ENCODE measurements at regions not wholly inside any gene's neighbourhood (a gene's known extent, or its start where the extent isn't known, plus 50 kb on each side); places are given as distances from the start of the nearest gene placed in this dataset.

DNA sequence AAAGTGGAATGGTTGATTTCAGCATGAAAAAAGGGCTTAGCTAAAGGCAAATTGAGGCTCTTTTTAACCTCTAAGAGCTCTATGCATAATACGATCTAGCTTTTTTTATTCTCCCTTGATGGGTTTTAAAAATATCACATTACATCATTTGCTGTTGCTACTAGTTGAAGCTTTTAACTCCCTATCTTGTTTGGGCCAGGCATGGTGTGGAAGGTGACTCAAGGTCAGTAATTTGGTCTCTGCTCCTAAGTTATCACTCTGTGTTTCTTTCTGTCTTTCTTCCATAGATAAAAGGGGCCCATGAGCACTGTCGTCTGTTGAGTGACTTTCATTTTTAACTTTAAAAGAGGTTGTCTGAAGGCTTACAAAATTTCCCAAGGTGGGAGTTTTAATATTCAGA lies 58.1 kb upstream of the GOT2 start:
- TF ChIP-seq, protein P1, sequence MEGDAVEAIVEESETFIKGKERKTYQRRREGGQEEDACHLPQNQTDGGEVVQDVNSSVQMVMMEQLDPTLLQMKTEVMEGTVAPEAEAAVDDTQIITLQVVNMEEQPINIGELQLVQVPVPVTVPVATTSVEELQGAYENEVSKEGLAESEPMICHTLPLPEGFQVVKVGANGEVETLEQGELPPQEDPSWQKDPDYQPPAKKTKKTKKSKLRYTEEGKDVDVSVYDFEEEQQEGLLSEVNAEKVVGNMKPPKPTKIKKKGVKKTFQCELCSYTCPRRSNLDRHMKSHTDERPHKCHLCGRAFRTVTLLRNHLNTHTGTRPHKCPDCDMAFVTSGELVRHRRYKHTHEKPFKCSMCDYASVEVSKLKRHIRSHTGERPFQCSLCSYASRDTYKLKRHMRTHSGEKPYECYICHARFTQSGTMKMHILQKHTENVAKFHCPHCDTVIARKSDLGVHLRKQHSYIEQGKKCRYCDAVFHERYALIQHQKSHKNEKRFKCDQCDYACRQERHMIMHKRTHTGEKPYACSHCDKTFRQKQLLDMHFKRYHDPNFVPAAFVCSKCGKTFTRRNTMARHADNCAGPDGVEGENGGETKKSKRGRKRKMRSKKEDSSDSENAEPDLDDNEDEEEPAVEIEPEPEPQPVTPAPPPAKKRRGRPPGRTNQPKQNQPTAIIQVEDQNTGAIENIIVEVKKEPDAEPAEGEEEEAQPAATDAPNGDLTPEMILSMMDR (conservative IDR thresholded peaks at IDR 0.05; ENCODE audit: low read depth in 2 of 2): no peak
- no peak for TF ChIP-seq CREB1 (CRISPR knock-in tag; IDR thresholded peaks at IDR 0.05; ENCODE audit: low read depth)
- TF ChIP-seq, protein P2, sequence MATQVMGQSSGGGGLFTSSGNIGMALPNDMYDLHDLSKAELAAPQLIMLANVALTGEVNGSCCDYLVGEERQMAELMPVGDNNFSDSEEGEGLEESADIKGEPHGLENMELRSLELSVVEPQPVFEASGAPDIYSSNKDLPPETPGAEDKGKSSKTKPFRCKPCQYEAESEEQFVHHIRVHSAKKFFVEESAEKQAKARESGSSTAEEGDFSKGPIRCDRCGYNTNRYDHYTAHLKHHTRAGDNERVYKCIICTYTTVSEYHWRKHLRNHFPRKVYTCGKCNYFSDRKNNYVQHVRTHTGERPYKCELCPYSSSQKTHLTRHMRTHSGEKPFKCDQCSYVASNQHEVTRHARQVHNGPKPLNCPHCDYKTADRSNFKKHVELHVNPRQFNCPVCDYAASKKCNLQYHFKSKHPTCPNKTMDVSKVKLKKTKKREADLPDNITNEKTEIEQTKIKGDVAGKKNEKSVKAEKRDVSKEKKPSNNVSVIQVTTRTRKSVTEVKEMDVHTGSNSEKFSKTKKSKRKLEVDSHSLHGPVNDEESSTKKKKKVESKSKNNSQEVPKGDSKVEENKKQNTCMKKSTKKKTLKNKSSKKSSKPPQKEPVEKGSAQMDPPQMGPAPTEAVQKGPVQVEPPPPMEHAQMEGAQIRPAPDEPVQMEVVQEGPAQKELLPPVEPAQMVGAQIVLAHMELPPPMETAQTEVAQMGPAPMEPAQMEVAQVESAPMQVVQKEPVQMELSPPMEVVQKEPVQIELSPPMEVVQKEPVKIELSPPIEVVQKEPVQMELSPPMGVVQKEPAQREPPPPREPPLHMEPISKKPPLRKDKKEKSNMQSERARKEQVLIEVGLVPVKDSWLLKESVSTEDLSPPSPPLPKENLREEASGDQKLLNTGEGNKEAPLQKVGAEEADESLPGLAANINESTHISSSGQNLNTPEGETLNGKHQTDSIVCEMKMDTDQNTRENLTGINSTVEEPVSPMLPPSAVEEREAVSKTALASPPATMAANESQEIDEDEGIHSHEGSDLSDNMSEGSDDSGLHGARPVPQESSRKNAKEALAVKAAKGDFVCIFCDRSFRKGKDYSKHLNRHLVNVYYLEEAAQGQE (IDR thresholded peaks at IDR 0.05; ENCODE audit: unreplicated experiment): no peak
- no peak for TF ChIP-seq EZH2 (IDR thresholded peaks at IDR 0.05; ENCODE audit: low read depth, unreplicated experiment)
- TF ChIP-seq POLR2AphosphoS5 (IDR thresholded peaks at IDR 0.05; ENCODE audit: low read depth): no peak
- no peak for TF ChIP-seq ZNF114 (CRISPR knock-in tag; IDR thresholded peaks at IDR 0.05)
- no peak for TF ChIP-seq EZH2phosphoT487 (IDR thresholded peaks at IDR 0.05; ENCODE audit: unreplicated experiment)
- TF ChIP-seq, protein P3, sequence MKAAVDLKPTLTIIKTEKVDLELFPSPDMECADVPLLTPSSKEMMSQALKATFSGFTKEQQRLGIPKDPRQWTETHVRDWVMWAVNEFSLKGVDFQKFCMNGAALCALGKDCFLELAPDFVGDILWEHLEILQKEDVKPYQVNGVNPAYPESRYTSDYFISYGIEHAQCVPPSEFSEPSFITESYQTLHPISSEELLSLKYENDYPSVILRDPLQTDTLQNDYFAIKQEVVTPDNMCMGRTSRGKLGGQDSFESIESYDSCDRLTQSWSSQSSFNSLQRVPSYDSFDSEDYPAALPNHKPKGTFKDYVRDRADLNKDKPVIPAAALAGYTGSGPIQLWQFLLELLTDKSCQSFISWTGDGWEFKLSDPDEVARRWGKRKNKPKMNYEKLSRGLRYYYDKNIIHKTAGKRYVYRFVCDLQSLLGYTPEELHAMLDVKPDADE (IDR thresholded peaks at IDR 0.05): no peak
